ENCODE measurements at regions not wholly inside any gene's neighbourhood (a gene's known extent, or its start where the extent isn't known, plus 50 kb on each side); places are given as distances from the start of the nearest gene placed in this dataset.

- in situ Hi-C loops (cut with HindIII; ENCODE audit: low pct_unique_long_range_greater_than_20kb, low sequenced_read_pairs): no loop called here
- no peak for DNase-seq (ENCODE audit: low read depth, low spot score)
Observed at GRCh38 chr13:73956795-73957408, 177.3 kb downstream of the KLF12 start.

GRCh38 chr13:73955977-73956500 is 178.2 kb downstream of the KLF12 start:
- in situ Hi-C loops (cut with HindIII; ENCODE audit: low pct_unique_long_range_greater_than_20kb, low sequenced_read_pairs): no loop called here
- no peak for DNase-seq (ENCODE audit: low read depth, low spot score)

- in situ Hi-C loops (cut with HindIII; ENCODE audit: low pct_unique_long_range_greater_than_20kb, low sequenced_read_pairs): no loop called here
- DNase-seq (ENCODE audit: low read depth, low spot score): no peak
Observed at GRCh38 chr13:73954808-73955207, 179.4 kb downstream of the KLF12 start.

DNA sequence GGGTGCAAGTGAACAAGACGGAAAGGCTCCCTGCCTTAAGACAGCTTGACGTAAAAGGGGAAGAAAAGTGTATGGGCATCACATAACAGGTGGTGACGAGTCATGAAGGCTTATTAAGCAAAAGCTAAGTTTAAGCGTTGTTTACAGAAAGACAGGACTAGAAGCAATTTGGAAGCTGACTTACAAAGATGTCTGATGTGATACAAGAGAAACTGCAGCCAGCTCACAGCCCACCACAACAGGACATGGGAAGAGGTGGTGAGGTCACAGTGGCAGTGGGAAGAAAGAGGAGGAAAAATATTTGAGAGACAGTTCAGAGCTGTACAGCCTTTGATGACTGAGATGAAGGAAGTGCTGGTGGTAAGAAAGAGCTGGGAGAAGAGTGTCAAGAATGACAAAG is 181.6 kb downstream of the KLF12 start:
- DNase-seq (ENCODE audit: low read depth, low spot score): no peak
- in situ Hi-C loops (cut with HindIII; ENCODE audit: low pct_unique_long_range_greater_than_20kb, low sequenced_read_pairs): no loop called here

- no peak for DNase-seq (ENCODE audit: low read depth, low spot score)
- in situ Hi-C loops (cut with HindIII; ENCODE audit: low pct_unique_long_range_greater_than_20kb, low sequenced_read_pairs): no loop called here
Observed at GRCh38 chr13:73948848-73949529, 185.2 kb downstream of the KLF12 start.

DNA sequence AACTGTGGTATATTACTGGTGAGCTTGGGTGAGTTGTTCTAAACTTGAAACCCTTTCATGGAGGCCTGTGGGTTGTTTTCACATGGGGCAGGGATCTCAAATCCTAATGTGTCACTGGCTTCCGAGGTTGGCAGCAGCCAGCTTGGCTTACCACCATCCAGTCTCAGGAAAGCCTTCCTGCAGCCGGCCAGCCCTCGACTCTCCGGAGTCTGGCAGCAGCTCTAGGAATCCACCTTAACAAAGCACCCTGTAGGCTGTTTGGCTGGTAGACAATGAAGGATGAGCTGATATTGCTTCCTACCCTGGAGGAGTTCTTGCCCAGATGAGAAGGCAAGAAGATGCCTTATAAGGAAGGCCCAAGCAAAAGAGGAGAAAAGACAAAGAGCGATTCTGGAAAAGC is 188.3 kb downstream of the KLF12 start:
- in situ Hi-C loops (cut with HindIII; ENCODE audit: low pct_unique_long_range_greater_than_20kb, low sequenced_read_pairs): no loop called here
- no peak for DNase-seq (ENCODE audit: low read depth, low spot score)

DNA sequence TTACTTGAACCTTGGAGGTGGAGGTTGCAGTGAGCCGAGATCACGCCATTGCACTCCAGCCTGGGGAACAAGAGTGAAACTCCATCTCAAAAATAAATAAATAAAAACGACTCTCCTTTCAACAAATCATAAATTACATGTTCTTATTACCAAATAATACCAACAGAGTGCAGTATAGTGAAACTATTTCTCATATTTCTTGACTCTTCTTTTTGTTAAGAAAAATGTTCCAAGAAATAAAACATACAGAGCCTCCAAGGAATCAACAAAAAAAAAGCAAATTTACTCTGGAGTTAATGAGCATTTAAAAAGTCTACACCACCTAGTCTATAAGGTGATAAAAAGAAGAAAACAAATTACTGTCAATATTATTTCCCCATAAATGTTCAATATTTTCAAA is 188.8 kb downstream of the KLF12 start:
- peak; percentile 5 for DNase-seq (ENCODE audit: low read depth, low spot score)
- in situ Hi-C loops (cut with HindIII; ENCODE audit: low pct_unique_long_range_greater_than_20kb, low sequenced_read_pairs): no loop called here

DNA sequence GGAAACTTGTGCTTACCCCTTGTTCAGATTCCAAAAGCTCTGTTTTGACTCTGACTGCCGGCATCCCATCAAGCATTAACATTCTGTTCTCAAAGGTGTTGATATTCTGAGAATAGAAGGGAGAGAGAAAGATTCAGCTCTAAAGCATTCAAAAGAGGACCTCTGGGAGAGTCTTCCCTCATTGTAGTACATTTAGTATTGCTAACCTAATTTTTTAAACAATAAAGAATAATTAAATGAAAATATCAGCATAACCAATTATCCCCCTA is 190.3 kb downstream of the KLF12 start:
- in situ Hi-C loops (cut with HindIII; ENCODE audit: low pct_unique_long_range_greater_than_20kb, low sequenced_read_pairs): no loop called here
- DNase-seq (ENCODE audit: low read depth, low spot score): no peak

DNA sequence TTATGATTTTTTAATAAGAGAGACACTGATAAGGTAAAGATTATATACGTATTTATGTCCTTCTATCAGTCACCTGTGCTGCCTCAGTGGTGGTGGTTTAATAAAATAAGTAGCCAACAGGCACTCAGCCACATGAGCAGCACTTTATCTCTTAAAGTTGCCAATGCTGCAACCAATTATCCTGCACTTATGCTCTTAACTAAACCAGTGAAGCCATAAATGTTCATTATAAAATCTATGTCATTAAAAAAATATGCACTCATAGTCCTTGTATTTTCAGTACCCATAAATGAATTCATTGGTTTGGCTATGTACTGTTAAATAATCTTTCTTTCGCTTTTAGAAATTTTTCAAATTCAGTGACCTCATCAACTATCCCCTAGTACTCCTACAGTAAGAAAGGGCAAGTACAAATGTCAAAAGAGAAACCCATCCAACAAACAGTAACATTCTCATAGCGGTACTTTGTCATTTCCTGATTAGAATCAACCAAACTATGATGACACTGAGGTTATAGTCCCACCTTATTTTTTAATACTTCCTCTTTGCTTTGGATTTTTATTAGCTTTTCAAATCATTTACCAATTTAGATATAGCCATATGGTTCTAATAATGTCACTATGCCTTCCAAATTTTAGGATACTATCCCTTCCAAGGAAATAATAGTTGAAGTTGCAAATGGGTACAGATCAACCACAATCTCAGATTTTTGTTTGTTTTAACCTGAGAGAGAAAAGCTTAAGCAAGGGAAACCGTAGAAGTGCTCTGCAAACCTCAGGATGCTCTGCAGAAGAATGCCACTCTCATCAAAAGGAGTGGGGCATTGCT is 190.9 kb downstream of the KLF12 start:
- DNase-seq (ENCODE audit: low read depth, low spot score): no peak
- in situ Hi-C loops (cut with HindIII; ENCODE audit: low pct_unique_long_range_greater_than_20kb, low sequenced_read_pairs): no loop called here

DNA sequence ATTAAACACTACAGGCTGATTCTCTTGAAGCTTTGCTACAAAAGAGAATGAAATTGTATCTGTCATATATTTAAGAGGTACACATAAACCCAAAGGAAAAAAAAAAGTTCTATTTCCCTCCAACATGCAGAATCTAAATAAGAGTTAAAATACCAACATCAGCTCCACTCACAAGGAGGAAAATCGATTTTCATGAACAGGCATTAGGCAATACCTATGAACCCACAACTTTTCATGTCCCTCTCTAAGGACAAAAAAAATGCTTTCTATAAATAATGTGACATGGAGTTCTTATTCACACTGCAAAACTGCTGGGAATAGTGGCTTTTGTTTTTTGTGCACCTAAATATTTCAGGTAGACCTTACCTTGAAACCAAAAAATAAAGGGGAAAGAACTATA is 192.5 kb downstream of the KLF12 start:
- in situ Hi-C loops (cut with HindIII; ENCODE audit: low pct_unique_long_range_greater_than_20kb, low sequenced_read_pairs): no loop called here
- DNase-seq (ENCODE audit: low read depth, low spot score): no peak

DNA sequence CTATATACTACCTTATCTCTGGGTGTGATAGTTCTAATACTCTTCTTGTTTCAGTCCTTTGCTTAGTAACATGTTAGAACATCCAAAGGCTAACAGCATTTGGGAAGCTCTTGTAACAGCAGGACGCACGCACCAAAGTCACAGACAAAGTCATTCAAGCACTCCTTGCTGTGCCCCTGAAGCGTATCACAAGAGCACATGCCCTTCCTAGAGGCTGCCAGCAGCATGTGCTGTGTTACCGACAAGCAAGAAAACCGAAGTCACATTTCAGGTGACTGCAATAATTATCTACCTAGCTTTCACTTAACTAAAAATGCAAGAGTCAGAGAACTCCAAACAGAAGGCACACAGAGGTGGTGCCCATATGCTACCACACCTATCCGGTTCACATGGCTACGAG is 194.1 kb downstream of the KLF12 start:
- in situ Hi-C loops (cut with HindIII; ENCODE audit: low pct_unique_long_range_greater_than_20kb, low sequenced_read_pairs): no loop called here
- DNase-seq (ENCODE audit: low read depth, low spot score): no peak

- DNase-seq (ENCODE audit: low read depth, low spot score): no peak
- in situ Hi-C loops (cut with HindIII; ENCODE audit: low pct_unique_long_range_greater_than_20kb, low sequenced_read_pairs): no loop called here
Observed at GRCh38 chr13:73939603-73940002, 194.6 kb downstream of the KLF12 start.

- no peak for DNase-seq (ENCODE audit: low read depth, low spot score)
- in situ Hi-C loops (cut with HindIII; ENCODE audit: low pct_unique_long_range_greater_than_20kb, low sequenced_read_pairs): no loop called here
Observed at GRCh38 chr13:73939071-73939380, 195.2 kb downstream of the KLF12 start.

DNA sequence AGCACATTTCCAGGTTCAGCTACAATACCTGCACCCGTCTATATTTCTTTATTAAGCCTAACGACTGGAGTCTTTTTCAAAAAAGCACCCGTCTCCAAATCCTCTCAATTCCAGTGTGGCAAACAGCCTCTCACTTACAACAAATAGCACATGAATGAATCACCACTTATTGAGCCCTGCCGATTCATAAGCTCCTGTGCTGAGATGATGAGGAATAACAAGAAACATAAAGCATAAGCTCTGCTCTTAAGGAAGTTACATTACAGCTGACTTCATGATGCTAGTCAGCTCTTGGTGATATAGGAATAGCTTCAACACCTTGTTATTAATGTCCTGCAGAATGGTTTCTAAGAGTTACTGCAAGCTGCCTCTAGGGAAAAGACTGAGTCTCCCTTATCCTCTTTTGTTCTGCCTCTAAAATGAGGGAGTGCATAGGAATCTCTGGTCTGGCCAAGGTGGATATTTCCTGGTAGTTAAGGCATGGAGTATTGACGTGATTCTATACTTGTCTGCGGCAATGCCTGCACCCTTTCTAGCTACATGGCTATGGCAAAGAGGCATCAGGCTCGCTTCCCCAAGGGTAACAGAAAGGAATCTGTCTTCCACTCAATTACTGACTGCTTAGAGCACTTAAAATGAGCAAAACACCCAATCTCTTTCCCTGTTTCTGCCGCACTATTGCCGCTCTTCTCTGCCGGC is 195.7 kb downstream of the KLF12 start:
- no peak for DNase-seq (ENCODE audit: low read depth, low spot score)
- in situ Hi-C loops (cut with HindIII; ENCODE audit: low pct_unique_long_range_greater_than_20kb, low sequenced_read_pairs): no loop called here

- no peak for DNase-seq (ENCODE audit: low read depth, low spot score)
- in situ Hi-C loops (cut with HindIII; ENCODE audit: low pct_unique_long_range_greater_than_20kb, low sequenced_read_pairs): no loop called here
Observed at GRCh38 chr13:73937441-73937840, 196.8 kb downstream of the KLF12 start.

DNA sequence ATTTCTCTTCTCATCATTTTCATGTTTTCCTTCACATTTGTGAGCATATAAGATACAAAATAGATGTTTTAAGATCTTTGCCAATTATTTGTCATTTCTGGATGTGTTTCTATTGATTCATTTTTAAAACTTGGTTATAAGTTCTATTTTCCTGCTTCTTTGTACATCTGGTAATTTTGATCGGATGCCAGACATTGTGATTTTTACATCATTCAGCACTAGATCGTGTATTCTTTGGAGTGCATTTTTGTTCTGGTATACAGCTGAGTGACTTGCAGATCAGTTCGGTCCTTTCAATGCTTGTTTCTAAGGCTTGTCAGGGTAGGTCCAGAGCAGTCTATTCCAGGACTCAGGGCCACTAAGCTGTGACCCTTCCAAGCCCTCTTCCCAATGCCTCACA is 198.2 kb downstream of the KLF12 start:
- DNase-seq (ENCODE audit: low read depth, low spot score): no peak
- in situ Hi-C loops (cut with HindIII; ENCODE audit: low pct_unique_long_range_greater_than_20kb, low sequenced_read_pairs): no loop called here

- DNase-seq (ENCODE audit: low read depth, low spot score): no peak
- in situ Hi-C loops (cut with HindIII; ENCODE audit: low pct_unique_long_range_greater_than_20kb, low sequenced_read_pairs): no loop called here
Observed at GRCh38 chr13:73934771-73935170, 199.4 kb downstream of the KLF12 start.

DNA sequence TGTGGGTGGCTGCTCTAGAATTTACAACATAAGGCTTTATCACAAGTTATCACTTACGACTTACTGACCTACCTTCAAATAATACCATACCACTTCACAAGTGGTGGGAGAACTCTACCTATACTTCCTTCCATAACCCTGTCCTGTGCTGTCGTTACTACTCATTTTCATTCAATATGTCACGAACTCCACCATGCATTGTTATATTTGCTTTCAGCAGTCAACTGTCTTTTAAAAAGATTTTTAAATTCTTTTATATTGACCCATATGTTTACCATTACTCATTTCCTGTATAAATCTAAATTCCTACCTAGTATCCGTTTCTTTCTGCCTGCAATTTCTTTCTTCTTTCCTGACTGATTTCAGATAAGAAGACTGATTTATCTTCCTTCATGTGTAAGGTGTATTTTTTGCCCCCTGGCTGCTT is 200.0 kb downstream of the KLF12 start:
- no peak for DNase-seq (ENCODE audit: low read depth, low spot score)
- in situ Hi-C loops (cut with HindIII; ENCODE audit: low pct_unique_long_range_greater_than_20kb, low sequenced_read_pairs): no loop called here
